Activated CD4-positive, alpha-beta memory T cell treated with anti-CD3 and anti-CD28 coated beads, Interleukin-2, amount 10 ng/mL, durations not matched to agents 7 days and 5 days (primary cell): ENCODE measurements at regions not wholly inside any gene's neighbourhood (a gene's known extent, or its start where the extent isn't known, plus 50 kb on each side); places are given as distances from the start of the nearest gene placed in this dataset.

Experiments used
- CTCF ChIA-PET: fragments of 350-600 bp; sonication (Branson Sonifier 250); formaldehyde crosslinking; loops from one replicate; lab custom pipeline; 2021; ENCODE audit warnings: antibody characterized with exemption, inconsistent platforms; lab: Charles Lee
- POLR2A ChIA-PET: fragments of 350-600 bp; sonication (Branson Sonifier 250); formaldehyde crosslinking; loops from one replicate; lab custom pipeline; 2021; ENCODE audit warnings: antibody characterized with exemption; lab: Charles Lee
- DNase-seq: peaks from one replicate; pipeline ENCODE4 v3.0.0-alpha.2; 2020
- H3K27ac Mint-ChIP-seq: one replicate; pipeline ENCODE4 v1.8.0; 2021; ENCODE audit warnings: mild to moderate bottlenecking, mixed read lengths
- H3K27me3 Mint-ChIP-seq: one replicate; pipeline ENCODE4 v1.8.0; 2021; ENCODE audit warnings: mixed read lengths
- H3K36me3 Mint-ChIP-seq: one replicate; pipeline ENCODE4 v1.8.0; 2021; ENCODE audit warnings: low read depth, mixed read lengths
- H3K4me1 Mint-ChIP-seq: one replicate; pipeline ENCODE4 v1.8.0; 2021; ENCODE audit warnings: mixed read lengths
- H3K4me3 Mint-ChIP-seq: one replicate; pipeline ENCODE4 v1.8.0; 2021; ENCODE audit warnings: mild to moderate bottlenecking, mixed read lengths
- H3K9me3 Mint-ChIP-seq: one replicate; pipeline ENCODE4 v1.8.0; 2021; ENCODE audit warnings: mixed read lengths

DNA sequence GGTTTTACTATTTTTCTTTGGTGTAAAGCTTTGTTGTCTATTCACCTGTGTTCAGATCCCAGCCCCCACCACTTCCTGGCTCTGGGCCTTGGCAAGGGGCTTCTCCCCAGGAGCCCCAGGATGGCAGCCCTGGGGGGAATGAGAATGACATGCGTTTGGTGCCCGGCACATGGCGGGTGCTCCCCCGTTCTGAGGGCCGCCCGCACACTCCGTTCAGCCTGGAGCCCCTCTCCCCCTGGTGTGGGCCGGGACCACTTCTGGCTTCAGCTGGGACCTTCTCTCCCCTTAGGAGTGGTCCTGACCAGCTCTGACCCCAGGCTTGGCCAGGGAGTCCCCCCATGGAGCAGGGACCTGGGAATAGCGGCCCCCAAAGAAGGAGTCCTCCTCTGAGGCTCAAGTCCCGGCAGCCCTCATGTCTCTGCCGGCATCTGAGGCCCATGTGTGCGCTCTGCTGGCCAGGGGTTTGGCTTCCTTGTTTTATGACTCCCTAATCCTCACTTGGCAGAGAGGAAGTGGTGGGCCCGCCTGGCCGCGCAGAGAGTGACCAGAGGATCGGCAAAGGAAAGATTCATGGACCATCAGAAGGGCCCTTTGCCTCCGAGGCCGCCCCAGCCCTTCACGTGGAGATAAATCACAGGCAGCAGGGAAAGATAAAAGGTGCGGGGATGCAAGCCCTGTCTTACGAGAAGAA lies 57.0 kb upstream of the LMX1B start:
- CTCF ChIA-PET: interaction anchor here (1.9 to 5.6 kb wide), 4 partner anchors 41 to 65 kb away, joined by 6 to 99 read pairs (median 18); no protein-coding TSS in a partner anchor
- POLR2A ChIA-PET: no interaction called here
- Mint-ChIP-seq H3K9me3 (no peaks in the 10 kb centered on the region), H3K27ac (no peak overlapping the region), H3K27me3 (peaks cover 30% of the 10 kb centered on the region), H3K4me3 (no peak overlapping the region), H3K4me1 (no peaks in the 10 kb centered on the region), H3K36me3 (no peaks in the 10 kb centered on the region)
- DNase-seq: no peak

GRCh38 chr9:126558051-126558665 lies 55.6 kb upstream of the LMX1B start:
- ChIA-PET POLR2A (interaction anchor here (1.0 kb wide), 1 partner anchor 59 kb away, joined by 5 read pairs; no protein-coding TSS in a partner anchor), CTCF (interaction anchor here (0.6 to 5.6 kb wide), 23 partner anchors 9 to 1849 kb away, joined by 3 to 99 read pairs (median 4); no protein-coding TSS in a partner anchor)
- no peaks in the 10 kb centered on the region for H3K4me1 Mint-ChIP-seq
- H3K4me3 Mint-ChIP-seq: no peak overlapping the region
- H3K36me3 Mint-ChIP-seq: no peaks in the 10 kb centered on the region
- no peaks in the 10 kb centered on the region for H3K9me3 Mint-ChIP-seq
- peaks cover 35% of the 10 kb centered on the region for H3K27me3 Mint-ChIP-seq
- peak; percentile 73 for DNase-seq
- H3K27ac Mint-ChIP-seq: no peak overlapping the region

DNA sequence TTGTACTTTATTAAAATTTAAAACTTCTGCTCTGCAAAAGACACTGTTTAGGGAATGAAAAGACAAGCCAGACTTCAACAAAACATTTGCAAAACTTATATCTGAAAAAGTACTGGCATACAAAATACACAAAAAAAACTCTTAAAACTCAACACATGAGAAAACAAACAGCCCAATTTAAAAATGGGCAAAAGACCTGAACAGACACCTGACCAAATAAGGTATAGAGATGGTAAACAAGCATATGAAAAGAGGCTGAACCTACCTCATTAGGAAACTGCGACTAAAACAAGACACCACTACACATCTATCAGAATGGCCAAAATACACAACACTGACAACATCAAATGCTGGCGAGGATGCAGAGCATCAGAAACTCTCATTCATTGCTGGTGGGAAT lies 54.4 kb upstream of the LMX1B start:
- CTCF ChIA-PET: interaction anchor here (0.5 to 5.6 kb wide), 6 partner anchors 39 to 169 kb away, joined by 3 to 99 read pairs (median 6); no protein-coding TSS in a partner anchor
- Mint-ChIP-seq H3K4me3 (no peak overlapping the region), H3K27me3 (peaks cover 35% of the 10 kb centered on the region), H3K36me3 (no peaks in the 10 kb centered on the region), H3K9me3 (no peaks in the 10 kb centered on the region), H3K27ac (no peak overlapping the region), H3K4me1 (no peaks in the 10 kb centered on the region)
- POLR2A ChIA-PET: interaction anchor here (1.0 kb wide), 1 partner anchor 60 kb away, joined by 4 read pairs; no protein-coding TSS in a partner anchor
- no peak for DNase-seq

- ChIA-PET CTCF (interaction anchor here (2.9 kb wide), 1 partner anchor 62 kb away, joined by 23 read pairs; no protein-coding TSS in a partner anchor), POLR2A (no interaction called here)
- Mint-ChIP-seq H3K4me3 (no peak overlapping the region), H3K27ac (no peak overlapping the region), H3K27me3 (peaks cover 45% of the 10 kb centered on the region), H3K36me3 (no peaks in the 10 kb centered on the region), H3K9me3 (no peaks in the 10 kb centered on the region), H3K4me1 (no peaks in the 10 kb centered on the region)
- no peak for DNase-seq
These were observed 52.1 kb upstream of the LMX1B start for GRCh38 chr9:126561582-126561981.

GRCh38 chr9:126563556-126563955 lies 50.2 kb upstream of the LMX1B start:
- H3K4me1 Mint-ChIP-seq: no peaks in the 10 kb centered on the region
- H3K4me3 Mint-ChIP-seq: no peak overlapping the region

More at GRCh38 chr9:126563556-126563955, 50.2 kb upstream of the LMX1B start:
- Mint-ChIP-seq H3K36me3 (no peaks in the 10 kb centered on the region), H3K27ac (no peak overlapping the region), H3K9me3 (no peaks in the 10 kb centered on the region), H3K27me3 (peaks cover 47% of the 10 kb centered on the region)
- ChIA-PET CTCF (interaction anchor here (2.9 kb wide), 1 partner anchor 64 kb away, joined by 23 read pairs; no protein-coding TSS in a partner anchor), POLR2A (interaction anchor here (1.2 to 1.5 kb wide), 2 partner anchors 13 to 62 kb away, joined by 3 to 5 read pairs; no protein-coding TSS in a partner anchor)
- no peak for DNase-seq
